ENCODE measurements at regions not wholly inside any gene's neighbourhood (a gene's known extent, or its start where the extent isn't known, plus 50 kb on each side); places are given as distances from the start of the nearest gene placed in this dataset.

GRCh38 chr5:7321724-7322123 is 74.2 kb upstream of the ADCY2 start:
- no peaks in the 10 kb centered on the region for H3K4me1 ChIP-seq (ENCODE audit: control insufficient read depth in 2 of 2, insufficient read depth in 2 of 2, low read length in 2 of 2)
- H3K27ac ChIP-seq (ENCODE audit: low read depth in 1 of 2, low read length in 1 of 2): no peak overlapping the region
- no peaks in the 10 kb centered on the region for H3K27me3 ChIP-seq (ENCODE audit: control insufficient read depth in 2 of 2, insufficient read depth in 1 of 2, low read length in 1 of 2)
- DNase-seq (ENCODE audit: low read depth in 6 of 9, low spot score in 9 of 9): no peak
- no peaks in the 10 kb centered on the region for H3K9me3 ChIP-seq (ENCODE audit: control insufficient read depth in 2 of 2, insufficient read depth in 1 of 2, low read length in 1 of 2)
- no peaks in the 10 kb centered on the region for H3K36me3 ChIP-seq (ENCODE audit: control insufficient read depth in 2 of 2, insufficient read depth in 2 of 2, low read length in 1 of 2)
- WGBS: 81% methylated on average over 2 of the region's 2 CpGs
- H3K4me3 ChIP-seq (ENCODE audit: low read length in 2 of 2): no peak overlapping the region

GRCh38 chr5:7324919-7325318 is 71.0 kb upstream of the ADCY2 start:
- no peak overlapping the region for H3K4me3 ChIP-seq (ENCODE audit: low read length in 2 of 2)
- WGBS: 91% methylated on average over 4 of the region's 4 CpGs
- H3K27ac ChIP-seq (ENCODE audit: low read depth in 1 of 2, low read length in 1 of 2): no peak overlapping the region
- no peaks in the 10 kb centered on the region for H3K4me1 ChIP-seq (ENCODE audit: control insufficient read depth in 2 of 2, insufficient read depth in 2 of 2, low read length in 2 of 2)
- no peaks in the 10 kb centered on the region for H3K36me3 ChIP-seq (ENCODE audit: control insufficient read depth in 2 of 2, insufficient read depth in 2 of 2, low read length in 1 of 2)
- DNase-seq (ENCODE audit: low read depth in 6 of 9, low spot score in 9 of 9): no peak
- no peaks in the 10 kb centered on the region for H3K27me3 ChIP-seq (ENCODE audit: control insufficient read depth in 2 of 2, insufficient read depth in 1 of 2, low read length in 1 of 2)
- no peaks in the 10 kb centered on the region for H3K9me3 ChIP-seq (ENCODE audit: control insufficient read depth in 2 of 2, insufficient read depth in 1 of 2, low read length in 1 of 2)

- H3K36me3 ChIP-seq (ENCODE audit: control insufficient read depth in 2 of 2, insufficient read depth in 2 of 2, low read length in 1 of 2): no peaks in the 10 kb centered on the region
- H3K27me3 ChIP-seq (ENCODE audit: control insufficient read depth in 2 of 2, insufficient read depth in 1 of 2, low read length in 1 of 2): no peaks in the 10 kb centered on the region
- WGBS: 93% methylated on average over 8 of the region's 8 CpGs
- no peaks in the 10 kb centered on the region for H3K4me1 ChIP-seq (ENCODE audit: control insufficient read depth in 2 of 2, insufficient read depth in 2 of 2, low read length in 2 of 2)
- H3K4me3 ChIP-seq (ENCODE audit: low read length in 2 of 2): no peak overlapping the region
- H3K27ac ChIP-seq (ENCODE audit: low read depth in 1 of 2, low read length in 1 of 2): no peak overlapping the region
- H3K9me3 ChIP-seq (ENCODE audit: control insufficient read depth in 2 of 2, insufficient read depth in 1 of 2, low read length in 1 of 2): no peaks in the 10 kb centered on the region
- DNase-seq (ENCODE audit: low read depth in 6 of 9, low spot score in 9 of 9): no peak
Measured at GRCh38 chr5:7325975-7326913, 69.7 kb upstream of the ADCY2 start.

GRCh38 chr5:7329141-7329540 is 66.8 kb upstream of the ADCY2 start:
- WGBS: 72% methylated on average over 4 of the region's 4 CpGs
- Histone ChIP-seq H3K4me3 (ENCODE audit: low read length in 2 of 2) (no peak overlapping the region), H3K27ac (ENCODE audit: low read depth in 1 of 2, low read length in 1 of 2) (no peak overlapping the region), H3K4me1 (ENCODE audit: control insufficient read depth in 2 of 2, insufficient read depth in 2 of 2, low read length in 2 of 2) (no peaks in the 10 kb centered on the region), H3K27me3 (ENCODE audit: control insufficient read depth in 2 of 2, insufficient read depth in 1 of 2, low read length in 1 of 2) (no peaks in the 10 kb centered on the region), H3K9me3 (ENCODE audit: control insufficient read depth in 2 of 2, insufficient read depth in 1 of 2, low read length in 1 of 2) (no peaks in the 10 kb centered on the region), H3K36me3 (ENCODE audit: control insufficient read depth in 2 of 2, insufficient read depth in 2 of 2, low read length in 1 of 2) (no peaks in the 10 kb centered on the region)
- no peak for DNase-seq (ENCODE audit: low read depth in 6 of 9, low spot score in 9 of 9)

- no peaks in the 10 kb centered on the region for H3K27me3 ChIP-seq (ENCODE audit: control insufficient read depth in 2 of 2, insufficient read depth in 1 of 2, low read length in 1 of 2)
- 90% methylated on average over 3 of the region's 3 CpGs for whole genome bisulfite sequencing
- H3K9me3 ChIP-seq (ENCODE audit: control insufficient read depth in 2 of 2, insufficient read depth in 1 of 2, low read length in 1 of 2): no peaks in the 10 kb centered on the region
- no peaks in the 10 kb centered on the region for H3K4me1 ChIP-seq (ENCODE audit: control insufficient read depth in 2 of 2, insufficient read depth in 2 of 2, low read length in 2 of 2)
- DNase-seq (ENCODE audit: low read depth in 6 of 9, low spot score in 9 of 9): no peak
- no peaks in the 10 kb centered on the region for H3K36me3 ChIP-seq (ENCODE audit: control insufficient read depth in 2 of 2, insufficient read depth in 2 of 2, low read length in 1 of 2)
- H3K27ac ChIP-seq (ENCODE audit: low read depth in 1 of 2, low read length in 1 of 2): no peak overlapping the region
- H3K4me3 ChIP-seq (ENCODE audit: low read length in 2 of 2): no peak overlapping the region
Measured at GRCh38 chr5:7329712-7330111, 66.2 kb upstream of the ADCY2 start.

GRCh38 chr5:7330256-7330655 is 65.7 kb upstream of the ADCY2 start:
- Histone ChIP-seq H3K4me3 (ENCODE audit: low read length in 2 of 2) (no peak overlapping the region), H3K27me3 (ENCODE audit: control insufficient read depth in 2 of 2, insufficient read depth in 1 of 2, low read length in 1 of 2) (no peaks in the 10 kb centered on the region), H3K27ac (ENCODE audit: low read depth in 1 of 2, low read length in 1 of 2) (no peak overlapping the region), H3K9me3 (ENCODE audit: control insufficient read depth in 2 of 2, insufficient read depth in 1 of 2, low read length in 1 of 2) (no peaks in the 10 kb centered on the region), H3K4me1 (ENCODE audit: control insufficient read depth in 2 of 2, insufficient read depth in 2 of 2, low read length in 2 of 2) (no peaks in the 10 kb centered on the region), H3K36me3 (ENCODE audit: control insufficient read depth in 2 of 2, insufficient read depth in 2 of 2, low read length in 1 of 2) (no peaks in the 10 kb centered on the region)
- 63% methylated on average over 3 of the region's 3 CpGs for WGBS
- DNase-seq (ENCODE audit: low read depth in 6 of 9, low spot score in 9 of 9): no peak

- DNase-seq (ENCODE audit: low read depth in 6 of 9, low spot score in 9 of 9): no peak
- no peaks in the 10 kb centered on the region for H3K36me3 ChIP-seq (ENCODE audit: control insufficient read depth in 2 of 2, insufficient read depth in 2 of 2, low read length in 1 of 2)
- 78% methylated on average over 7 of the region's 7 CpGs for WGBS
- H3K27ac ChIP-seq (ENCODE audit: low read depth in 1 of 2, low read length in 1 of 2): no peak overlapping the region
- H3K4me1 ChIP-seq (ENCODE audit: control insufficient read depth in 2 of 2, insufficient read depth in 2 of 2, low read length in 2 of 2): no peaks in the 10 kb centered on the region
- no peaks in the 10 kb centered on the region for H3K9me3 ChIP-seq (ENCODE audit: control insufficient read depth in 2 of 2, insufficient read depth in 1 of 2, low read length in 1 of 2)
- H3K27me3 ChIP-seq (ENCODE audit: control insufficient read depth in 2 of 2, insufficient read depth in 1 of 2, low read length in 1 of 2): no peaks in the 10 kb centered on the region
- H3K4me3 ChIP-seq (ENCODE audit: low read length in 2 of 2): no peak overlapping the region
Measured at GRCh38 chr5:7331131-7331530, 64.8 kb upstream of the ADCY2 start.
